Epithelial cell of esophagus (primary cell): ENCODE measurements at regions not wholly inside any gene's neighbourhood (a gene's known extent, or its start where the extent isn't known, plus 50 kb on each side); places are given as distances from the start of the nearest gene placed in this dataset.

Experiments
- DNase-seq: peaks from one replicate; pipeline ENCODE4 v3.0.0; 2010; ENCODE audit warnings: low read depth
- H3K4me3 ChIP-seq: 2 replicates; pipeline ENCODE4 v1.5.1; 2011; ENCODE audit warnings: mild to moderate bottlenecking, low read length, control low read depth
- TF ChIP-seq, protein P1 (sequence below): IDR thresholded peaks from 2 replicates; pipeline ENCODE4 v1.5.1; 2011; ENCODE audit warnings: low read depth, mild to moderate bottlenecking, low read length, control low read depth, inconsistent platforms; ENCODE audit not compliant: insufficient read depth; ENCODE audit errors: missing control alignments

DNA sequence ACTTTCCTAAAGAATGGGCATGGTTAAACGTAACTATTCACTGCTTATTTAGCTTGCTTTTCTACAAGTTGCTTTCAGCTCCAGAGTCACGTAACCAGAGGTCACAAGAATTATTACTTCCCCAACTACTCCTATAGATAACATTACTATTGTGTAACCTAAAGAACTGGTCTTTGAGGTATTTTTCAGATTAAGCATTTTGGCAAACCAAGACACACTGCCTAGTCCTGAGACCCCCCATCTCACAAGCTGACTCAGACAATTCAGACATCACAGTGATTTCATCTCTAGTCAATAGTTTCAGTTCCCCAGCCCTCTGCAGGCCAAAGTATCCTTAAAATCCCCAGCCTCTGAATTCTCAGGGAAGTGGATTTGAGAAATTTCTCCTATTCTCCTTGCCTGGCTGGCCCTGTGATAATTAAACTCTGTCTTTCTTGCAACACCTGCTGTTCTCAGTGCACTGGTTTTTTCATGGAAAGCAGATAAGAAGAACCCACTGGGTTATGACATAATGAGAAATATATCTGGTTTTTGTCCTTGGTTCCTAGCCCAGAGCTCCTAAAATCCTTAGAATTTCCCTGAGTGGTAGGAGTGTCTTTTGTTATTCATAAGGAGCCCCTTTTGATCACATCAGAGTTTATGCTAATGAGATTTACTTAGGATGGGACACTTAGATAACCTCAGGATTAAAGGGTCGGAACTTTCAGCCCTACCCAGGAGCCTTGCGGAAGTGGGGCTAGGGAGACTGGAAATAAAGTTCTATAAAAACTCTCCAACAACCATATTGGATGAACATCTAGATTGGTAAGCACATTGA is 1310.8 kb upstream of the CHAC2 start:
- TF ChIP-seq, protein P1, sequence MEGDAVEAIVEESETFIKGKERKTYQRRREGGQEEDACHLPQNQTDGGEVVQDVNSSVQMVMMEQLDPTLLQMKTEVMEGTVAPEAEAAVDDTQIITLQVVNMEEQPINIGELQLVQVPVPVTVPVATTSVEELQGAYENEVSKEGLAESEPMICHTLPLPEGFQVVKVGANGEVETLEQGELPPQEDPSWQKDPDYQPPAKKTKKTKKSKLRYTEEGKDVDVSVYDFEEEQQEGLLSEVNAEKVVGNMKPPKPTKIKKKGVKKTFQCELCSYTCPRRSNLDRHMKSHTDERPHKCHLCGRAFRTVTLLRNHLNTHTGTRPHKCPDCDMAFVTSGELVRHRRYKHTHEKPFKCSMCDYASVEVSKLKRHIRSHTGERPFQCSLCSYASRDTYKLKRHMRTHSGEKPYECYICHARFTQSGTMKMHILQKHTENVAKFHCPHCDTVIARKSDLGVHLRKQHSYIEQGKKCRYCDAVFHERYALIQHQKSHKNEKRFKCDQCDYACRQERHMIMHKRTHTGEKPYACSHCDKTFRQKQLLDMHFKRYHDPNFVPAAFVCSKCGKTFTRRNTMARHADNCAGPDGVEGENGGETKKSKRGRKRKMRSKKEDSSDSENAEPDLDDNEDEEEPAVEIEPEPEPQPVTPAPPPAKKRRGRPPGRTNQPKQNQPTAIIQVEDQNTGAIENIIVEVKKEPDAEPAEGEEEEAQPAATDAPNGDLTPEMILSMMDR = no peak
- no peak overlapping the region for H3K4me3 ChIP-seq

DNA sequence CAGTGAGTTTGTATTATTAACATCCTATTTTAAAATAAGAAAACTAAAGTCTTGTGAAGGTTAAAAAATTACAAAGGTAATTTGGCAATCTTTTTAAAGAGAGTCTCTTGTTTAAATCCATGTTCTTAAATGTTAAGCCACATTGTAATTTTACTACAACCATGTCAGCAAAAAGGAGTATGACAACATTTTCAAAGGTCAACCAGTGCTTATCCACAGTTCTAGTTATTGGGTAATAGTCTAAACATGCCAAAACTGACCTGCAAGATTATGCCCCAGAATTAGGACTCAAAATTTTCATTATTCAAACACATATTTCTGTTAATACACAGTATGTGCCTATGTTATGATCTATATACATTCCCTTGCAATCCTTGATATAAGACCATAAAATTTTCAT is 1312.6 kb upstream of the CHAC2 start:
- TF ChIP-seq, protein P1 = no peak
- DNase-seq = no peak
- H3K4me3 ChIP-seq = no peak overlapping the region

More for the DNA sequence above, 1310.8 kb upstream of the CHAC2 start:
- DNase-seq = no peak

DNA sequence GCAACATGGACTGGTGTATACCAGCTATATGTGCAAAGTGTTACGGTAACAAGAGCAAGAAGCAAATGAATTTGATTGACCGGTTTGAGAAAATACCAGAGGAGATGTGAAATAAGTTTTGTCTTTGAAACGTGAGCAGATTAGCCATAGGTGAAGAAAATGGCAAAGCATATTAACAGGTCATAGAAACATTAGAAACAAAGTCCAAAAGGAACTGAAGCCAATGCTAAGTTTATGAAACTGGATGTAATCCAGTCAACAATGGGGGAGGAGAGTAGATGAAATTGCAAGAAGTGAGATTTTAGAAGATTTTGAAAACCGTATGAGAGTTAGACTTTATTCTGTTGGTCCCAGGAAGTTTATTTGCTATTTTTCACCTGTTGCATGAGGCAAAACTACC is 1315.4 kb upstream of the CHAC2 start:
- TF ChIP-seq, protein P1 = no peak
- no peak for DNase-seq
- H3K4me3 ChIP-seq = no peak overlapping the region

DNA sequence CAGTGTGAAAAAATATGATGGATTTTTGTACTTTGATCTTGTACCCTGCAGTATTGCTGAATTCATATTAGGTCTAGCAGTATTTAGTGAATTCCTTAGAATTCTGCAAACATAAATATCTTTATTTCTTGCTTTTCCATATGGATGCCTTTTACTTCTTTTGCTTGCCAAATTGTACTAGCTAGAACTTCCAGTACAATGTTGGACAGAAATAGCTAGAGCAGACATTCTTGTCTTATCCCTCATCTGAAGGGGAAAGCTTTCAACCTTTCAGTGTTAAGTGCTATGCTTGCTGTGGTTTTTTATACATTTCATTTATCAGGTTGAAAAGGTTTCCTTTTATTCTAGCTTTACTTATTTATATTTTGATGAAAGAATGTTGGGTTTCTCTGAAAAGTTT is 1321.9 kb upstream of the CHAC2 start:
- TF ChIP-seq, protein P1 = no peak
- H3K4me3 ChIP-seq = no peak overlapping the region
- no peak for DNase-seq

DNA sequence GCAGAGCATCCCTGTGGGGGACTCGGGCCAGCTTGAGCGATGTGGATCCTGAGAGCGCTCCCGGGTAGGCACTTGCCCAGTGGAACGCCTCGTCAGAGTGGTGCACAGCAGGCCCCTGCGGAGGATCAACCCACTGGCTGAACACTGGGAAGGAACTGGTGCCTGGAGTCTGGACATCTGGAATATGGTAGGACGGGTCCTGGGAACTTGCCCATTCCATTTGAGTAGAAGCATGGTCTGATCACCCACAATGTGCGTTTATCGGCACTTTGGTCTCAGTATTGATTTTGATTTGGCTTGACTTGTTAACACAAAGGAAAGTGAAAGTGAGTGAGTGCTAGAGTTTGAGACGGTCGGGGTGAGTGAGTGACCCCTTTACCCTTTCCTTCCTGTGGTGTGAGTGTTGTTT is 1336.2 kb upstream of the CHAC2 start:
- H3K4me3 ChIP-seq = no peak overlapping the region
- no peak for DNase-seq
- TF ChIP-seq, protein P1 = no peak

DNA sequence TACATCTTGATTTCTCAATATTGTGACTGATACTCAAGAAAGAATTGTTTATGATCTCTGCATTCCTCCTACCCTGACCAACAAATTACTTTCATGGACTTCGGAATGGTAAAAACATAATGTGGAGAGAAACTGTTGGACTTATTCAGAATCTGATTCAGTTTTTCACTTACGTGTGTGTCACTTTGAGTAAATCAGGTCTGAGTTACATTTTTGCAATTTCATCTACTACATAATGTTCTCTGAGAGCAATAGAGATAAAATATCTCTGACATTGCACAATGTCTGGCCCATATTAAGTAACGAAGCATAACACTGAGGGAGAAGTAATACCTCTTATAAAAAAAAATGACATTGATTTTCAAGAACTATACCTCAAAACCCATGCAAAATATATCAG is 1337.9 kb upstream of the CHAC2 start:
- no peak overlapping the region for H3K4me3 ChIP-seq
- DNase-seq = no peak
- TF ChIP-seq, protein P1 = no peak

DNA sequence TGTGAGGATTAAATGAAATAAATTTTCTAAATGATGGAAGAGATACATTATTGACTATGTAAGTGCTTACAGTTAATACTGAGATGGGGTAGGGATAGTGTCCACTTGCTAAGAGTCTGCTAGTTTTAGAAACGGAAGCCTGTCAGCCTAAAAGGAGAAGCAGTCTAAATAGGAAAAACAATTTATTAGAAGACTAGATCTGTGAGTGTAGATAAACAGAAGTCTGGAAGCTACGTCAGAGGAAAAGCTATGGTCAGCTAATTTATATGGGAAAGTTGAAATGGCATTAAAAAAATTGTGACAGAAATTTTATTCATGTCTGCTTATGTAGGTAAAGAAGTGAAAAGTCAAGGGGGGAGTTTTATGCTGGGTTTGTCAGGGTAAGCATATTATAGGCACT is 1338.4 kb upstream of the CHAC2 start:
- no peak overlapping the region for H3K4me3 ChIP-seq
- DNase-seq = no peak
- TF ChIP-seq, protein P1 = no peak
